ENCODE measurements at regions not wholly inside any gene's neighbourhood (a gene's known extent, or its start where the extent isn't known, plus 50 kb on each side); places are given as distances from the start of the nearest gene placed in this dataset.
"Not testable (repeated sequence)": the region's sequence is repeated elsewhere in the genome, so short reads cannot be mapped to it uniquely, and the experiment has no call there.

- DNase-seq (ENCODE audit: low read depth), result no peak
- no peak for TF ChIP-seq CTCF (IDR thresholded peaks at IDR 0.05; ENCODE audit: low read depth, low read length, missing control alignments)
- no peak overlapping the region for H3K4me3 ChIP-seq (ENCODE audit: low read depth, low read length)
Measured at GRCh38 chr13:44853641-44854040, 135.6 kb downstream of the NUFIP1 start.

DNA sequence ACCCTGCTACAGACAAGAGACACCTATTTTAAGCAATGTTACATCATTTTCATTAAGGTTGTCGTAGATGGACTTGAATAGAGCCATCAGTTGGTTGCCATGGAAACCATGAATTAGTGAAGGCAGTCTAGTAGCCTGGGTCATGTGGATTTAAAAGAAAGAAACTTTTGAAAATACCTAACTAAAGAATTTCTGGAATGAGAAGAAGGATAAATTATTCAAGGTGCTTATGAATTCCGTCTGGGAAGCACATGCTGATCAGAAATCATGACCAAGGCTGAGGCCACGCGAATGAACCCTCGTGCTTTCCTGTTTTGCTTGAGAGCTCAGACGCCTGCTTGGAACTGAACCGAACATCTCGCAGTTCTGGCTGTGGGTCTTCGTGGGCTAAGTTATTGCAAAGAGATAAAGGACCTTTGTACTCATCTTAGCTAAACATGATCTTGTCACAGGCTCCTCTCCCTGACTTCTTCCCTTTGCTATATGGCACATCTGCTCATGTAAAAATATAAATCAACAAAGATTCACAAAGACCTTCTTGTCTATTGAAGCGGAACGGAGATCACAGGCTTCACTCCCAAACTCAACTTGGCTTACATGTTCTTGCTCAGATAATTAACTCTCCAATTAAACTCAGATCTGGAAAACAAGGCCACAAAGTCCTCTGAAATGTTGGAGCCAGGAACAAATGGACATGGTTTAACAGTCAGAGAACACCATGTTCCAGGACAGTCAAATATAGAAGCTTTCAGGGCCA lies 140.2 kb downstream of the NUFIP1 start:
- no peak overlapping the region for H3K4me3 ChIP-seq (ENCODE audit: low read depth, low read length)
- no peak for TF ChIP-seq CTCF (IDR thresholded peaks at IDR 0.05; ENCODE audit: low read depth, low read length, missing control alignments)
- no peak for DNase-seq (ENCODE audit: low read depth)

- H3K4me3 ChIP-seq (ENCODE audit: low read depth, low read length); DNase-seq (ENCODE audit: low read depth): not testable (repeated sequence)
Measured at GRCh38 chr13:44845281-44846058, 143.8 kb downstream of the NUFIP1 start.

GRCh38 chr13:44844786-44845185 lies 144.5 kb downstream of the NUFIP1 start:
- TF ChIP-seq CTCF (IDR thresholded peaks at IDR 0.05; ENCODE audit: low read depth, low read length, missing control alignments), result no peak
- DNase-seq (ENCODE audit: low read depth), result no peak
- no peak overlapping the region for H3K4me3 ChIP-seq (ENCODE audit: low read depth, low read length)

DNA sequence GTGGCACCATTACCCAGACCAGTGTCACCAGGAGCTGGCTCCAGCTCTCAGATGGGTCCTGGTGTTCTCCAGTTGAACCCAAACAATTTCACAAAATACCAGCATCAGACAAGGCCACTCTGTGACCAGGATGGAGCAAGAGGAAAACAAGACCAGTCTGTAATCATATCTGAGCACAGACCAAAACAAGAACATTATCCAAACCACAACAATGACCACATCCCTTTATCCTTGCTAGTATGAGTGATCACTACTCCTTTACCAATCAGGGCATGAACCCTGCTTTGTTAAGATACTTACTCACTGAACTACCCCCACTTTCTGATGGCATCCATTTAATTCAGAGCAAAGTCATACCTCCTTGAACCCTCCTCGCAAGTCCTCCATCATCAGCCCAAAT lies 145.9 kb downstream of the NUFIP1 start:
- DNase-seq (ENCODE audit: low read depth), result no peak
- no peak for TF ChIP-seq CTCF (IDR thresholded peaks at IDR 0.05; ENCODE audit: low read depth, low read length, missing control alignments)
- H3K4me3 ChIP-seq (ENCODE audit: low read depth, low read length), result no peak overlapping the region

GRCh38 chr13:44842158-44842557 lies 147.1 kb downstream of the NUFIP1 start:
- H3K4me3 ChIP-seq (ENCODE audit: low read depth, low read length), result no peak overlapping the region
- DNase-seq (ENCODE audit: low read depth), result no peak
- no peak for TF ChIP-seq CTCF (IDR thresholded peaks at IDR 0.05; ENCODE audit: low read depth, low read length, missing control alignments)

DNA sequence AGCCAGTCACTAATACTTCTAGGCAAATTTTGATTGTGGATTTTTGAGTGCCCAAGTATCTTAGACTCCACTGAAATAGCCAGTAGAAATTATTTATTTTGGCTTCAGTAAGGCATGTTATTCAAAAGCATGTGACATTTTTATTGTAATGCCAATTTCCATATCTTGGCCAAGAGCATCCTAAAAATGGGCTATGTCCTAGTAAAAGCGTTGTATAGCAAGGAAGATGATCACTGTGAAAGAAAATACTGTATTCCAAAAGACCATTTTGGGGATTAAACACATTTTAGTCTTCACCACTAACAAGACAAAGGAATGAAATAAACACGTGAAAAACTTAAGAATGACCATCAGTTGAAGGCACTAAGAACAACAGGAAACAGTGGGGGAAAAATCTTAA lies 149.1 kb downstream of the NUFIP1 start:
- no peak for TF ChIP-seq CTCF (IDR thresholded peaks at IDR 0.05; ENCODE audit: low read depth, low read length, missing control alignments)
- H3K4me3 ChIP-seq (ENCODE audit: low read depth, low read length), result no peak overlapping the region
- DNase-seq (ENCODE audit: low read depth), result no peak
